Mammary epithelial cell (primary cell): ENCODE measurements at regions not wholly inside any gene's neighbourhood (a gene's known extent, or its start where the extent isn't known, plus 50 kb on each side); places are given as distances from the start of the nearest gene placed in this dataset.

ENCODE experiments used
- CTCF ChIP-seq, 2 donors: IDR thresholded peaks in 1 of 2; conservative IDR thresholded peaks in 1 of 2; 2 replicates each; pipeline ENCODE4 v1.5.1; 2011 to 2012; ENCODE audit warnings: inconsistent platforms in 2 of 2, low read length in 2 of 2, mild to moderate bottlenecking in 2 of 2, control low read depth in 1 of 2, low read depth in 1 of 2; ENCODE audit not compliant: insufficient read depth in 1 of 2; ENCODE audit errors: extremely low read depth in 1 of 2
- EZH2 ChIP-seq: IDR thresholded peaks from 2 replicates; pipeline ENCODE4 v1.6.1; 2012; ENCODE audit warnings: low read length, inconsistent platforms, borderline replicate concordance

GRCh38 chr5:166178411-166179080 is 2112.9 kb upstream of the WWC1 start:
- TF ChIP-seq CTCF (conservative IDR thresholded peaks at IDR 0.05 in 1 of 2, IDR thresholded peaks at IDR 0.05 in 1 of 2; ENCODE audit: extremely low read depth in 1 of 2, insufficient read depth in 1 of 2, low read depth in 1 of 2, low read length in 2 of 2), result no peak
- no peak for TF ChIP-seq EZH2
